LoVo (cell line): ENCODE measurements at regions not wholly inside any gene's neighbourhood (a gene's known extent, or its start where the extent isn't known, plus 50 kb on each side); places are given as distances from the start of the nearest gene placed in this dataset.

Source experiments
- DNase-seq: peaks from one replicate; pipeline ENCODE4 v3.0.0-alpha.2; 2016; ENCODE audit warnings: low spot score

DNA sequence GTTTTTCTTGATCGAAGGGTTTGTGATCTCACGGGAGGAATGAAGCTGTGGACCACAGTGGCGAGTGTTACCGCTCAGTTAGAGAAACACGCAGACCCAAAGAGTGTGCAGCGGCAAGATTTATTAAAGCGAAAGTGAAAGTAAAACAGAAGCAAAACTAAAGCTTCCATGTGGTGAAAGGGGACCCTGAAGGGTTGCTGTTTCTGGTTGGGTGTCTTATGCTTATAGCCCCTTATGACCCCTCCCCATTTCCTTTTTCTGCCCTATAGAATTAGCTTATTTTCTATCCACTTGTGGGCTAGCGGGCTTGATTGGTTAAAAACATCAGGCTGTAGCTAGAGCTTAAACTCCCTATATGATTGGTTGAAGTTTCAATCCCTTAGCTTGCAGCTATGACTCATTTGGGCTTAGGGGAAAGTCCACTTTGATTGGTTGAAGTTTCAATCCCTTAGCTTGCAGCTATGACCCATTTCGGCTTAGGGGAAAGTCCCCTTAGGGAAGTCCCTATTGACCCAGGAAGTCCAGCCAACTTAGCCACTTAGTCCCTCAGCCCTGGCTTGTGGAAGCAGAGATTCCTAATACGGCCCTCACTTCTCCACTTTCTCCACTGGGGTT, 171.2 kb upstream of the NWD2 start:
- DNase-seq: no peak

DNA sequence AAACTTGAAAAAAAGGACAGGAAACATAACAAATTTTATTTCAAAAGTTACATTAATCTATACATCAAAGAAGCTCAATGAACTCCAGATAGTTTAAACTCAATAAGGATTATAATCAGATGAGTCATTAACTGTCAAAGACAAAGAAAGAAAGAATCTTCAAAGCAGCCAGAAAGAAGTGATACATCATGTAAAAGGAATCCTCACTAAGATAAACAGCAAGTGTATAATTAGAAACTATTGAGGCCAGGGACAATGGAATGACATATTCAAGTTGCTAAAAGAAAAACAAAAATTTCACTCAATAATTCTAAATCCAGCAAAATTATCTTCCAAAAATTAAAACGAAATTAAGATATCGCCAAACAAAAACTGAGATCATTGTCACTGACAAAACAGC, 161.6 kb upstream of the NWD2 start:
- DNase-seq: no peak

DNA sequence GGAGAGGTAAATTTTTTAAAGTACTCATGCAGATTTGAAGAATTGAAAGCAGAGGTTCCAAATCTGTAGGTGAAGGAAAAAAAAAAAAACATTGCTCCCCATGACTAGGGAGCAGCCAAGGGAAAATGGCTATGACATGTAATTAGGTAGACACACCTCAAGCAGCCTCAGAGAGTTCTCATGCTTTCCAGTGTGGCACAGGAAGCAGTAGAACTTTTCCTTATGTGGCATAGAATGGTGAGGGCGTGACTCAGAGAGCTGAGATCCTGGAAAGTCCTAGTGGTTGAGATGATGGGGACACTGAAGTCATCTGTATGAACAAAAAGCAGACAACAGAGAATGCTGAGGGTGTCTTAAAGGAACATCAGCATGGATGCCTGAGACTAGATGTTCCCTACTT, 148.6 kb upstream of the NWD2 start:
- no peak for DNase-seq

DNA sequence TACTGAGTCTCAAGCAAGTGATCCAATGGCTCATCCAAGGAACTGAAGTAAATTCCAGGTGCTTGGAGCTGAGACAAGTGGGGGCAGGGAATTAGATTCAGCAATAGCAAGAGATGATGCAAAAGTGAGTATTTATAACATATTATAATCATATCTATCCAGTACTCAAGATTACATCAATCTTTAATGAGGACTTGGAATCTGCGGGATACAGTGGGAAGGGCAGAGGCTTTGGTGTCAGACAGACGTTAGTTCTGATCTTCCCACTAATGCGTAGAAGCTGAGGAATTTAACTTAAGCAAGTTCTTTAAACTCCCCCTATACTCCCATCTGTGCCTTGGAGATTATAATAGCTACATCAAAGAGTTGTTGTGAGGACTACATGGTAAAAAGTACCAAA, 143.4 kb upstream of the NWD2 start:
- no peak for DNase-seq

DNA sequence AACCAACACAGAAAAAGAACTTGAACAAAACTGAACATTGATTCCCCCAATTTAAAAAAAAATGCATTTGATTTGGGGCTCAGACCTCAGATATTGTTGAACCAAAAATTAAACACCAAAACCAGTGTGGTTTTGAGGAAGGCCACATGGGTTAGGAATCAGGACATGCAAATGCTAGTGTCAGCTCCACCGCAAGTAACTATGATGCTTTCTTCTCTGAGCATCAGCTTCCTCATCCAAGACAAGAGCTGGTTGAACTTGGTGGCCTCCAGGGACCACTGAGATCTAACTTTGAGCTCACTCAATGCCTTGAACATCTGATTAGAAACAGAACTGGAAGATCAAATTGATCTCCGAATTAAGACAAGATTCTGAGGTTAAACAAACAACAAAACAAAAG, 142.9 kb upstream of the NWD2 start:
- DNase-seq: no peak

DNA sequence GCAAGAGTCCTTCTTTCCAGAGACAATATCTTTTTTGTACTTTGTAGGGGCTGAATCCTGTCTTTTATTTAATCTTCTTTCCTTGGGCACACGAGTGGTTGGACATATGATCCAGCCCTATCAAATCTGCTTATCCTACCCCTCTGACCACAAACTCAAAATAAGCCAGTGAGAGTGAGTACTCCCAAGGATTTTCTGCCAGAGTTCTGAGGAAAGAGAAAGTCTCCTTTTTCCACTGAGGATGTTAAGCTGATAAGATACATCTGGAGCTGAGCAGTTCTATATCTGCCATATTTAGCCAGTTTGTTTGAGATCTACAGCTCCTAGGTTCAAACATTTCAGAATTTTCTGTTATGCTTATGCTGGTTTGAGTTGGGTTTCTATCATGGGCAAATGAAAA, 134.8 kb upstream of the NWD2 start:
- no peak for DNase-seq

DNA sequence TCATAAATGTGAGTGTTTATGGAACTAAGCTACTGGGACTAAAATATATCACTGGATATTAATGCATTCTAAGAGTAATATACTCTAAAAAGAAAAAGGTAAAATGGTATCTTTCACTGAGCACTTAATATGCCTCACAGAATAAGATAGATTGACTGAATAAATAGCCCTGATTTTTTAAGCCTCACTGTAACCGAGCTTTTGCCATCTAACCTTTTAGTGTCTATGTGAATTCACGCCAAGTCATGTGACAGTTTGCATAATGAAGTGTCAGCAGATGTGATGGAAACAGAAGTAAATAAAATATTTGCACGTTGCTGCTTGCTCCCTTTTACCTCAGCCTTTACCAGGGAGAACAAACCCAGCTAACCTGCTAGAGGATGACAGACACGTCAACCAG, 119.7 kb upstream of the NWD2 start:
- DNase-seq: no peak

DNA sequence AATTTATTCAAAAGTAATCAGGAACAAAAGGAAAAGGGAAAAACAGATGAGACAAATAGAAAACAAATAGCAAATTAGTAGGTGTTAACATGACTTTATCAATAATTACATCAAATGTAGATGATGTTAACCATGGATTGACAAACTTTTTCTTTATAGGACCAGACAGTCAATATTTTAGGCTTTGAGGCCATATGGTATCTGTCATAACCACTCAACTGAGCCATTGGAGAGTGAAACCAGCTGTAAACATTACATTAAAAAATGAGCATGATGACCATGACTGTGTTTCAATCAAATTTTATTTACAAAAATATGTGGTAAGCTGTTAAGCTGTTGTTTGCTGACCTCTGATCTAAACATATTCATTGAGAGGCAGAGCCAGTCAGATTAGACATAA, 118.5 kb upstream of the NWD2 start:
- no peak for DNase-seq

DNA sequence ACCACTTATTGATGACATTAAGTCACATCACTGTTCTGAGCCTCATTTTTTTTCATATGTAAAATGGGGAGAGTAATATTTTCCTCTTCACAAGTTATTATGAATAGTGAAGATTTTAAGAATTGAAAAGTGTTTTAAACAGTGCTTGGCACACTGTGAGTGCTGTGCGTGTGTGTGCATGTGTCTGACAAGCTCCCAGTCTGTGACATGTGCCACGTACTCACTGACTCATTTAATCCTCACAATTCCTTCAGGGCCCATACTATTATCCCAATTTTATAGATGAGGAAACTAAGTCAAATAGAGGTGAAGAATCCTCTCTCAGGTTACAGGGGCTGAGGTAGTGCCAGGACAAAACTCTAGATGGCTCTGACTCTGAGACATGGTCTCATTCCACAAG, 114.1 kb upstream of the NWD2 start:
- no peak for DNase-seq

DNA sequence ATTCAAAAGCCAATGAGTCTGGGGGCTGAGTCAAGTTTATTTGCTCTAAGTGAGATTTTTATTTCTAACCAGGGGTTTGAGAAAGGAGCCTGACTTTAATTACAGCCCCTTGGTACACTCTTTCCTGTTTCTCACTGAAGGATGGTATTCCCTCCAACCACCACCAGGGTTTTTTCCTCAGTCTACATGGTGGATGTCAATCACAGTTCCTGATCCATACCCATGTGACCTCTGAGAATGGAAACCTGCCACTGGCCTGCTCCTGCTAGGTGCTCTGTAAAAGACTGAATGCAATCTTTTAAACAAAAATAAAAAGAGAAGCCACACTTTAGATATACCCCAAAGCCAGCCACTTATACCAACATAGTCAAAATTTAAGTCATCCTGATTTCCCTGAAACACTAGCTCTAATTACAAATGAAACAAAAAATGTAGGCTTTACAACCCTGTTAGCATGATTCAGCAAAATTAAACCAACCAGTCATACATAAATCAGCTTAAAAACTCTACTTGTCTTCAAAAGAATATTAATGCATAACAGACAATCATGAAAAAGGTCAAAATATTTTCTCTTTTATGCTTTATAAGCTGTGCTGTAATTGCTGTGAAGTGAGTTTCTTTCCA, 112.1 kb upstream of the NWD2 start:
- no peak for DNase-seq

DNA sequence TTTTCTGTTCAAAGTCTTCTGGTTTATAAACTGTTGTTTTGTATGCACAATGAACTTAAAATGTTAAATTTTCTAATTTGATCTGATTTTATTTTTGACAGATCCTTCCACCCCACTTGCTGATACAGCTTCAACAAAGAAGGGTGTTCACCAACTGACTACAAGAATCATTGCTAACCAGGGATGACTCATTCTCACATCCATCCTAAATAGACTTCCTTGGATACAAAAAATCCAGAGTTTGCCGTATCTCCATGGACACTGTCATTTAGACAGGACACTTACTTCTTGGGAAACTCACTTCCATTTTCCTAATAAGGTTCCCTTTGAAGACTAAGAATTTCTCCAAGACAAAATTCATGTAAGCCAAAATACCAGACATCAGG, 111.6 kb upstream of the NWD2 start:
- DNase-seq: no peak

DNA sequence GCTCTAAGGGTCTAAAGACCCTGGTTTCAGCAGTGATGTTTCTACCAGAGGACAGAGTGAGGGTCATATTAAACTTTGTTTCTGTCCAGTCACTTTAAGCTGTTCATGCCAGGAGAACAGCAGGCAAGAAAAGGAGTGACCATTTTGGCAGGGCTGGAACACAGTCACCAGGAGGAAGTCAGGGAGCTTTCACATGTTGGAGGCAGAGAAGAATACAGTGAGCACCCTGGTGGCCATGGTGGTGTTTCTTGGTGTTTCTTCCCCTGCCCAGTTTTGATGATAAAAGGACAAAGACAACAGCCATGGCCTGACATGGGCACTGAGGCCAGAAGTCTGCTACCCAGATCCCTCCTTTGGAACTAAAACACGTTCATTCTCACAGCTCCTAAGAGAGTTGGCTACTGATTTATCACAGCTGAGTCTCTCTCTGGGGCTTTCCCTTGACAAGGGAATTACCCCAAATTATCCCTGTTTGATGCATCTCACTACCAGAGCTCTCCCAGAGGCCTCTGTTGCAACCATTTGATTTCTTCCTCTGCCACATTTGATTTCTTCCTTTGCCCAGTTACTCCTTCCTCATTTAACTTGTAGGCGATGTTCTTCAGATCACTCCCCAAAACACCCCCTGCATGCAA, 106.4 kb upstream of the NWD2 start:
- DNase-seq: no peak

DNA sequence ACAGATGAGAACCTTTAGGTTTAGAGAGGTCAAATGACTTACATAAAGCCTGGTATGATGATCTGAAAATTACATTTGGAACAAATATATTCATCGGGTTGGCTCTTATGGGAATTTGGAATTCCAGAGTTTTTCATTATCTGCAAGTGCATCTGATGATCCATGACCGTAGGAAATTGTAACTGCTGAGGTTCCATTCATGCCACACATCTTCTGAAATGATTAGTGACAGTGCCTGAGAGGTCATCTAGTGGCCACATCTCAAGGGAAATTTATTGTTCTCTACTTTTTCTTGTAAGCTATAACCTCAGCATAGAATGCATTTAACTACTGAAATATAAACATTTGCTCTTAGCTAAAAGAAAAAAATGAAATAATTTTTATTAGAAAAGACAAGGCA, 105.8 kb upstream of the NWD2 start:
- DNase-seq: no peak

DNA sequence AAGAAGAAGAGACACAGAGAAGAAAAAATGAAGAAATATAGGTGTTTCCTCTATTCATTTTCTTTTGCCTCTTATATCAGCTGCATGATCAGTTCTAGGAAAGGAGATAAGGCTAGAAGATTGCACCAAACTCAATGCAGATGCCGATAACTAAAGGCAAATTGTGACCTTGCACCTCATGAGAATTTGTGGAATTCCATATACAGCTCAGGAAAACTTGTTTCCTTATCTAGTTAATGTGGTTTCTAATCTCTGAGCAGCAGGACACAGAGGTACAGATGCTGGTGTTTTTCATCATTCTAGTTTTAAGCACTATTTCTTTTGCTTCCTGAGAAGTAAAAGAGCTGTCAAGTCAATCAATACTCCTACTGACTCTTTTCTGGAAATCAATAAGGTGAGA, 104.6 kb upstream of the NWD2 start:
- DNase-seq: no peak

DNA sequence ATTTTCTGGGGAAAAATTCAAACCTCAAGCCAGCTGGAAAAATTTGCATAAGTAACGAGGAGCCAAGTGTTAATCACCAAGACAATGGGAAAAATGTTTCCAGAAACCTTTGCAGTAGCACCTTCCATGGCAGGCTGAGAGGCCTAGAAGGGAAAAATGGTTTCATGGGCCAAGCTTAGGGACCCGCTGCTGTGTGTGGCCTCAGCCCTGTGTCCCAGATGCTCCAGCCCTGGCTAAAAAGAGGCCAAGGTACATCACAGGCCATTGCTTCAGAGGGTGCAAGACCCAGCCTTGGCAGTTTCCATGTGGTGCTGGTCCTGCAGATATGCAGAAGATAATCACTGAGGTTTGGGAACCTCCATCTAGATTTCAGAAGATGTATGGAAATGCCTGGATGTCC, 98.3 kb upstream of the NWD2 start:
- DNase-seq: no peak

DNA sequence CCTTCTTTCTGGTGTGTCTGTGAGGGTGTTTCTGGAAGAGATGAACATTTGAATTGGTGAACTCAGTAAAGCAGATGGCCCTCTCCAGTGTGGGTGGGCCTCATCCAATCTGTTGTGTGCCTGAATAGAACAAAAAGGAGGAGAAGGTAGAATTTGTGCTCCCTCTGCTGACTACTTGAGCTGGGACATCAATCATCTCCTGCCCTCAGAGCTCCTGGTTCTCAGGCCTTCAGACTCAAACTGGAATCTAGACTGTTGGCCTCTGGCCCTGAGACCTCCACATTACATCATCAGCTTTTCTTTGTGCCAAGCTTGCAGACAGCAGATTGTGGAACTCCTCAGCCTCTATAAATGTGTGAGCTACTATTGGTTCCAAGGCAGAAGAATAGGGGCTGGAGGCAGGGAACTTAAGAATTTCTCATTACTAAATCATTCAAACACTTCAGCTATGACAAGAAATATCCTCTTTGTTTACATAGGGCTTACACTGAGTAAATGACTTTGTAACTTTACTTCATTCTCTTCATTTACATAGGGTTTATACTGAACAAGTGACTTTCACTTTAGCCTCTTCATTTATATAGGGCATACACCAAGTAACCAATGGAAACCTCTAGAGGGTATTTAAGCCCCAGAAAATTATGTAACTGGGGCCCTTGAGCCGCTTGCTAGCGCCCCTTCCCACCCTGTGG, 86.9 kb upstream of the NWD2 start:
- DNase-seq: no peak

DNA sequence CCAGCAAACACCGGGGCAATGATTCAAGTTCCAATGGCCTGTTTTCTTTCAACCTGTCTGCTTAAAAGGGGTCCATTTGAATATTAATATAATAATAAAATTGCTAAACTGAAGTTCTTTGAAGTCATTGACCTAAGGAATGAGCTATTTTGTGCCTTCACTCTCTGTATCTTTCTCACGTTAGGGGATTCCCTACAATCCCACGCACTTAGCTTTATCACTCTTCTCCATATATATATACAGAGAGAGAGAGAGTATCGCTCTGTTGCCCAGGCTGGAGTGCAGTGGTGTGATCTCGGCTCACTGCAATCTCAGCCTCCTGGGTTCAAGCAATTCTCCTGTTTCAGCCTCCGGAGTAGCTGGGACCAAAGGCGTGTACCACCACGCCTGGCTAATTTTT, 83.9 kb upstream of the NWD2 start:
- no peak for DNase-seq

DNA sequence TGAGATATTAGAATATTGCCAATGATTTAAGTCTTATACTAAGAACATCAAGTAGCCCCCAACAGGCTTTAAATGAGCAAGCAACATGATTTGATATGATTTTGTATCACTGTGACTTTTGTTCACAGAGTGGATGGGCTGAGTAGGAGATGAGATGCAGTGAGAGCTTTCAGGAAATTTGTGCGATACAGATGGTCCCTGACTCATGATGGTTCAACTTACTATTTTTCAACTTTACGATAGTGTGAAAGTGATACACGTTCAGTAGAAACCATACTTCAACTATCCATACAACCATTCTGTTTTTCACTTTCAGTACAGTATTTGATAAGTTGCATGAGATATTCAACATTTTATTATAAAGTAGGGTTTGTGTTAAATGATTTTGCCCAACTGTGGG, 78.7 kb upstream of the NWD2 start:
- DNase-seq: no peak

DNA sequence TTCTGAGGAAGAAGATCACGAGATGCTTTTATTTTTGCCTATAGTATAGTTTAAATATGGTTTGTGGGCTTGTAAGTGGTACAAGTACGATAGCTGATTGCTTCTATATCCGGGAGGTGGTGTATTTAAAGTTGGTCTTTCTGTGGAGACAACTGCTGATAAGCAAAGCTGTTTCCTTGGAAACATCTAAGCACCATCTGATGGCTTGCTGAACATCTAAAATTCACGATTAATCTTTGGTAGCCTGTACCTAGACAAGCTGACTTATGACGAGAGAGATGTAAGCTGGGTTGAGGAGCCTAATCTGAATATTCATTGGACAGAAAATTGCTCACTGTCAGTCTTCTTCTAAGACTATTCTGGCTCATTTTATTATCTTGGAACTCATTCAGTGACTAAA, 74.6 kb upstream of the NWD2 start:
- DNase-seq: no peak

DNA sequence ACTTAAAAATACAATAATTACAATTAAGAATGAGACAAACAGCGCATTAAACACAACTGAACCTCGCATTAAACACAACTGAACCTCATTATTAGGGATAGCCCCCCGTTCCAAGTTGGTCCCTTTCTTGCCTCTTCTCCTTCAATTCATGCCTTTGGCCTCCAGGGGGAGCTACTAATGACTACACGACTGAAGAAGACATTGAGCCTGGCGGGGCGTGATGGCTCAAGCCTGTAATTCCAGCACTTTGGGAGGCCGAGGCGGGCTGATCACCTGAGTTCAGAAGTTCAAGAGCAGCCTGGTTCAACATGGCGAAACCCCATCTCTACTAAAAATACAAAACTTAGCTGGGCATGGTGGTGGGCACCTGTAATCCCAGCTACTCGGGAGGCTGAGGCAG, 56.4 kb upstream of the NWD2 start:
- no peak for DNase-seq
